IPS DF 6.9 (cell line): ENCODE measurements at regions not wholly inside any gene's neighbourhood (a gene's known extent, or its start where the extent isn't known, plus 50 kb on each side); places are given as distances from the start of the nearest gene placed in this dataset.
"Not testable (repeated sequence)": the region's sequence is repeated elsewhere in the genome, so short reads cannot be mapped to it uniquely, and the experiment has no call there.

ENCODE experiments used
- DNase-seq: peaks from one replicate; pipeline ENCODE4 v3.0.0-alpha.2; 2013; ENCODE audit warnings: low read depth, low spot score
- H3K27ac ChIP-seq: one replicate; pipeline ENCODE4 v1.5.1; 2013; ENCODE audit warnings: low read length, control low read depth
- H3K27me3 ChIP-seq: 2 replicates; pipeline ENCODE4 v1.6.1; 2013; ENCODE audit warnings: mild to moderate bottlenecking, low read length; ENCODE audit not compliant: control insufficient read depth, insufficient read depth
- H3K36me3 ChIP-seq: 2 replicates; pipeline ENCODE4 v1.6.1; 2013; ENCODE audit warnings: low read length; ENCODE audit not compliant: control insufficient read depth, insufficient read depth
- H3K4me1 ChIP-seq: 2 replicates; pipeline ENCODE4 v1.6.1; 2013; ENCODE audit warnings: low read length; ENCODE audit not compliant: control insufficient read depth, insufficient read depth
- H3K4me3 ChIP-seq: 2 replicates; pipeline ENCODE4 v1.5.1; 2013; ENCODE audit warnings: mild to moderate bottlenecking, low read length
- H3K9me3 ChIP-seq: 2 replicates; pipeline ENCODE4 v1.6.1; 2013; ENCODE audit warnings: low read length, inconsistent platforms; ENCODE audit not compliant: control insufficient read depth, insufficient read depth
- WGBS: extraction: QIAGEN DNeasy Blood & Tissue Kit; methylation state at CpG from one replicate; pipeline ENCODE4 v1.1.7; 2013; ENCODE audit warnings: mixed read lengths, missing lambda C conversion rate; ENCODE audit not compliant: insufficient read length, insufficient coverage; 5-methylcytosine and 5-hydroxymethylcytosine counted together

DNA sequence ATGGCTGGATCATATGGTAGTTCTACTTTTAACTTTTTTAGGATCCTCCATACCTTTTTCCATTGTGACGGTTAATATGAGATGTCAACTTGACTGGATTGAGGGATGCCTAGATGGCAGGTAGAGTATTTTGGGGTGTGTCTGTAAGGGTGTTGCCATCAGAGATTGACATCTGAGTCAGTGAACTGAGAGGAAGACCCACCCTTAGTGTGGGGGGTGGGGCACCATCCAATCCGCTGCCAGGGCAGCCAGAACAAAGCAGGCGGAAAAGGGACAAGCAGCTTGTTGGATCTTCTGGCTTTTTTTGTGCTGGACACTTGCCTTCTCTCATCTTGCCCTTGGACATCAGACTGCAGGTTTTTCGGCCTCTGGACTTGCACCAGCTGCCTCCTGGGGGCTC lies 168.5 kb upstream of the CXCL13 start:
- no peak overlapping the region for H3K27ac ChIP-seq
- DNase-seq: no peak
- no CpG with 5 or more reads among the region's 4 CpGs for WGBS

GRCh38 chr4:77438549-77438948 lies 167.1 kb upstream of the CXCL13 start:
- WGBS: 100% methylated on average over 6 of the region's 9 CpGs
- H3K4me1 ChIP-seq: no peaks in the 10 kb centered on the region
- H3K4me3 ChIP-seq: no peak overlapping the region
- H3K9me3 ChIP-seq: no peaks in the 10 kb centered on the region
- DNase-seq: no peak
- H3K36me3 ChIP-seq: no peaks in the 10 kb centered on the region
- H3K27me3 ChIP-seq: no peaks in the 10 kb centered on the region
- no peak overlapping the region for H3K27ac ChIP-seq

More for the DNA sequence above, 168.5 kb upstream of the CXCL13 start:
- no peaks in the 10 kb centered on the region for H3K4me1 ChIP-seq
- no peaks in the 10 kb centered on the region for H3K9me3 ChIP-seq
- H3K27me3 ChIP-seq: no peaks in the 10 kb centered on the region
- H3K36me3 ChIP-seq: no peaks in the 10 kb centered on the region
- H3K4me3 ChIP-seq: no peak overlapping the region

- no peak for DNase-seq
- Histone ChIP-seq H3K27ac (no peak overlapping the region), H3K36me3 (no peaks in the 10 kb centered on the region), H3K4me3 (no peak overlapping the region), H3K27me3 (no peaks in the 10 kb centered on the region), H3K9me3 (no peaks in the 10 kb centered on the region), H3K4me1 (no peaks in the 10 kb centered on the region)
- no CpG with 5 or more reads among the region's 1 CpG for WGBS
Measured at GRCh38 chr4:77443941-77444340, 161.7 kb upstream of the CXCL13 start.

DNA sequence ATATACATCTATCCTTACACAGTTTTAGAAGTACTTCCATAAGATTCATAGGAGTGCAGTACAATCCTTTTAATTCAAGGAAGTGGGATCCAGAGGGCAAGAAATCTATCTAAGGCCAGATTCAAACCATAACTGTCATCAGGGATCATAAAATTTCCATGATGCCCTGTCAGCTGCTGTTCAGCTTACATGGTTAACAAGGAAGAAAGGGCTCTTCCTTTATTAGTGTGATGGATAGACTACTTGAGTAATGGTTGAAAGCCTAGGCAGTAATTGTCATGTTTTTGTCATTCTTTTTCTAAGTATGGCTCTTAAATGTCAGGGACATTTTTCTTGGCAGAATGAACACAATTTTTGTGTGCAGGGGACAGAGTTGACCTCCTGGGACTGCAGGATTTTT lies 159.8 kb upstream of the CXCL13 start:
- no peaks in the 10 kb centered on the region for H3K36me3 ChIP-seq
- H3K4me1 ChIP-seq: no peaks in the 10 kb centered on the region
- H3K27ac ChIP-seq: no peak overlapping the region
- no peak for DNase-seq
- H3K4me3 ChIP-seq: no peak overlapping the region
- no peaks in the 10 kb centered on the region for H3K27me3 ChIP-seq
- no peaks in the 10 kb centered on the region for H3K9me3 ChIP-seq

DNA sequence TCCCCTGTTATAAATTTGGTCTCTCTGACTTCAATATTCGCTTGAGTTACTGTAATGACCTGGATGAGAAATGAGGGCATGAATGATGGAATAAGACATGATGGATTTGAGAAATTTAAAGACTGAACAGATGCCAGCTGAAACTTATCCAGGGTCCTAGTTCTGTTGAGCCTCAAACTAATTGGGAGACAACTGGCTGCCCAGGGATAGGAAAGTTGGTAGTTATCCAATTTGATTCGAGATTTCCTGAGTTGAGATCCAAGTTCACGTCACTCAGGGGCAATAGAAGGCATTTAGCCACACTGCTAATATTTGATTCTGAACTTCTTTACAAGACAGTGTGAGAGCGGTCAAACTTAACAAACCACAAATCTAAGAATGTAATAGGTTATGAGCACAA lies 159.0 kb upstream of the CXCL13 start:
- H3K4me3 ChIP-seq: no peak overlapping the region
- H3K27me3 ChIP-seq: no peaks in the 10 kb centered on the region
- H3K4me1 ChIP-seq: no peaks in the 10 kb centered on the region
- DNase-seq: no peak
- H3K9me3 ChIP-seq: no peaks in the 10 kb centered on the region
- H3K27ac ChIP-seq: no peak overlapping the region
- no peaks in the 10 kb centered on the region for H3K36me3 ChIP-seq
- WGBS: no CpG with 5 or more reads among the region's 4 CpGs

DNA sequence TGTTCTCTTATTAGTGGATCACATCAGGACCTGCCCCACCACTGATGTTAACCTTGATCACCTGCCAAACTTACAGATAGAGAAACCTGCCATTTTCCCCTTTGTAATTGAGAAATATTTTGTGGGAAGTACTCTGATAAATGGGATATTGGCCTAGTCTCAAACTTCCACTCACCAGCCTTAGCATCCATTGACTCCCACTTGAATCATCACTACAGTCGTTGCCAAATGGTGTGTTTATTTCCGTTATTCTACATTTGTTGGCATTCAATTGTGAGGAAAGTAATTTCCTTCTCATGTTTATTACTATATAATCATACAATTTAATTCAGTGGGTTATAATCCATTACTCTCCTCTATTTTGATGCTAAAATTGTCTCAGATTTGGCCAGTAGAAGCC lies 156.4 kb upstream of the CXCL13 start:
- Histone ChIP-seq H3K27me3 (no peaks in the 10 kb centered on the region), H3K27ac (no peak overlapping the region), H3K36me3 (no peaks in the 10 kb centered on the region), H3K4me1 (no peaks in the 10 kb centered on the region), H3K4me3 (no peak overlapping the region), H3K9me3 (no peaks in the 10 kb centered on the region)
- no peak for DNase-seq
- no CpG with 5 or more reads among the region's 2 CpGs for WGBS

GRCh38 chr4:77450006-77450405 lies 155.6 kb upstream of the CXCL13 start:
- DNase-seq: no peak
- no peaks in the 10 kb centered on the region for H3K36me3 ChIP-seq
- no peak overlapping the region for H3K27ac ChIP-seq
- H3K9me3 ChIP-seq: no peaks in the 10 kb centered on the region
- WGBS: no CpG with 5 or more reads among the region's 4 CpGs
- H3K4me1 ChIP-seq: no peaks in the 10 kb centered on the region
- H3K4me3 ChIP-seq: no peak overlapping the region
- no peaks in the 10 kb centered on the region for H3K27me3 ChIP-seq

DNA sequence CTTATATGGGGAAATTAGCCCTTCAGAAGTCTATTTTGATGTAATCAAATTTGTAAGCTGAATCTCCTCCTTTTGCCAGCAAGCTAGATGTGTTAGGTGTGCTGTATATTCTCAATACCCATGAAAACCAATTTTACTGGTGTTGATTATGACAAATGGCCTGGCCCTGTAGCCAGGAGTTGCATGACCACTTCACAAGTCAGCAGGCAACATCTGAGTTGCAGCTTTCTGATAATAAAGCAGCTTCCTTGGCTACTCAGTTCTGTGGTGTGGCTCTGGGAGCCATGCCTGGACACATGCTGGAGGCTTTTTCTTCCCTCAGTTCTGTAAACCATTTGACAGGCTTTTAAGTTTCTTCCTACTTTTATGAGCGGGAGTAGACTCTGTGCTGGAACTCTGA lies 154.1 kb upstream of the CXCL13 start:
- Histone ChIP-seq H3K9me3 (no peaks in the 10 kb centered on the region), H3K36me3 (no peaks in the 10 kb centered on the region), H3K27me3 (no peaks in the 10 kb centered on the region), H3K4me1 (no peaks in the 10 kb centered on the region), H3K4me3 (no peak overlapping the region), H3K27ac (no peak overlapping the region)
- no peak for DNase-seq
- WGBS: no CpG with 5 or more reads among the region's 1 CpG

GRCh38 chr4:77452117-77452516 lies 153.5 kb upstream of the CXCL13 start:
- not testable (repeated sequence) for DNase-seq, H3K9me3 ChIP-seq, H3K36me3 ChIP-seq, H3K27me3 ChIP-seq, H3K4me3 ChIP-seq, H3K4me1 ChIP-seq, H3K27ac ChIP-seq
- whole genome bisulfite sequencing: no CpG with 5 or more reads among the region's 5 CpGs

DNA sequence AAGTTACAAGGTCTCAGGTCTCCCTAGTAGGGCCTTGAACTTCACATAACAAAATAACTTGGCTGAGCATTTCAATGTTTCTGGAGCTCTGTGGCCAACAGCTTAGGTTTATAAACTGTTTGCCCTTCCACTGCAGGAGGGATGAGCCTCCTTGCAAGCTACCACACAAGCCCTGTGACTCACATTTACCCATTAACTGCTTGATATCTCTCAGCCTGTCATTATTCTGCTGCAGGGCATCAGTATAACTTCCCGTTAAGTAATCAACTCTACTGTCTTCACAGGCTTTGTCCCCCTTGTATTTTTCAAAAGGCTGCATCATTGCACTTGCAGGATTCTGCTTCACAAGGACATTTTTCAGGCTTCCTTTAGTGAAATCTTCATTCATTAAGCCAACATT lies 151.7 kb upstream of the CXCL13 start:
- Histone ChIP-seq H3K27me3 (no peaks in the 10 kb centered on the region), H3K4me1 (no peaks in the 10 kb centered on the region), H3K27ac (no peak overlapping the region), H3K36me3 (no peaks in the 10 kb centered on the region), H3K4me3 (no peak overlapping the region), H3K9me3 (no peaks in the 10 kb centered on the region)
- DNase-seq: no peak
- no CpG with 5 or more reads among the region's 1 CpG for WGBS

DNA sequence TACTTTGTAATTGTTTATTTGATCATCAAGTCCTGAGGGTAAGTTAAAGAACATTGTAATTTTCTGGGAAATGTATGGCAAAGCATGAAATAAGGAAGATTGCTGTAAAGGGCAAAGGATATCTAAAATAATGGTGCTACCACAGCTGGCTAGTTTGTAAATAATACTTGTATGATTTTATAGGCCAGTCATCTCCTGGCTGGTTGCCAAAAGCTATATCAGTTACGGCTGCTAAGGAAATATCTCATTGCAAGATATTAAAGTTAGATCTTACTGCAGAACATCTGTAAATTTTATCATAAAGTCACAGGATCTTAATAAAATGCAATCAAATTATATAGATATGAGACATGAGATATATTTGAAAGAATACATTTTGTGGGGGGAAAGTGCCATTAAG lies 150.8 kb upstream of the CXCL13 start:
- Histone ChIP-seq H3K27me3 (no peaks in the 10 kb centered on the region), H3K9me3 (no peaks in the 10 kb centered on the region), H3K36me3 (no peaks in the 10 kb centered on the region), H3K27ac (no peak overlapping the region), H3K4me1 (no peaks in the 10 kb centered on the region), H3K4me3 (no peak overlapping the region)
- no peak for DNase-seq
- no CpG with 5 or more reads among the region's 1 CpG for WGBS
